PC-3 (cell line): ENCODE measurements at regions not wholly inside any gene's neighbourhood (a gene's known extent, or its start where the extent isn't known, plus 50 kb on each side); places are given as distances from the start of the nearest gene placed in this dataset.

Source experiments
- ATAC-seq: fragments of 200-7000 bp; cut with Tn5 transposase; 2 replicates; pipeline ENCODE4 v1.9.1; 2020; ENCODE audit warnings: mild to moderate bottlenecking, moderate library complexity
- BruUV-seq: library from RNA; stranded (reverse); fragments of 400-500 nt; replicated peaks from 2 replicates; lab custom pipeline; 2021; lab: Mats Ljungman, UMichigan
- CTCF ChIA-PET: fragments of 300-600 bp; sonication (Branson Sonifier 250); formaldehyde crosslinking; loops from one replicate; lab custom pipeline; 2022; ENCODE audit warnings: antibody characterized with exemption; lab: Charles Lee
- POLR2A ChIA-PET: fragments of 300-600 bp; sonication (Branson Sonifier 250); formaldehyde crosslinking; loops from one replicate; lab custom pipeline; 2022; ENCODE audit warnings: antibody characterized with exemption; ENCODE audit not compliant: unreplicated experiment; lab: Charles Lee
- DNase-seq: peaks from one replicate; pipeline ENCODE4 v3.0.0-alpha.2; 2015
- H2AFZ ChIP-seq: fragments of 300-600 bp; sonication (generic); 2 replicates; pipeline ENCODE4 v1.6.0; 2016; ENCODE audit warnings: antibody characterized with exemption, low read length
- H3F3A ChIP-seq: fragments of 300-600 bp; sonication (generic); one replicate; pipeline ENCODE4 v1.6.0; 2017; ENCODE audit warnings: antibody characterized with exemption, low read length, control low read depth, mild to moderate bottlenecking; ENCODE audit not compliant: unreplicated experiment
- H3K27ac ChIP-seq: fragments of 300-600 bp; sonication (generic); 2 replicates; pipeline ENCODE4 v1.5.1; 2016; ENCODE audit warnings: mild to moderate bottlenecking, low read length
- H3K27me3 ChIP-seq: fragments of 300-600 bp; sonication (generic); 2 replicates; pipeline ENCODE4 v1.6.1; 2016; ENCODE audit warnings: low read length, mixed read lengths
- H3K36me3 ChIP-seq: fragments of 300-600 bp; sonication (generic); 2 replicates; pipeline ENCODE4 v1.6.1; 2016; ENCODE audit warnings: low read depth, mixed run types, low read length, mixed read lengths
- H3K4me1 ChIP-seq: fragments of 300-600 bp; sonication (generic); 2 replicates; pipeline ENCODE4 v1.5.1; 2016; ENCODE audit warnings: low read length; ENCODE audit not compliant: insufficient read depth
- H3K4me2 ChIP-seq: fragments of 300-600 bp; sonication (generic); 2 replicates; pipeline ENCODE4 v1.6.0; 2016; ENCODE audit warnings: low read length
- H3K4me3 ChIP-seq: fragments of 300-600 bp; sonication (generic); 2 replicates; pipeline ENCODE4 v1.5.1; 2016; ENCODE audit warnings: mild to moderate bottlenecking, low read length, mixed read lengths
- H3K79me2 ChIP-seq: fragments of 300-600 bp; sonication (generic); 2 replicates; pipeline ENCODE4 v1.6.1; 2017; ENCODE audit warnings: low read length, mixed read lengths
- H3K9ac ChIP-seq: fragments of 300-600 bp; sonication (generic); 2 replicates; pipeline ENCODE4 v1.6.0; 2016; ENCODE audit warnings: mild to moderate bottlenecking, low read length
- H3K9me2 ChIP-seq: fragments of 300-600 bp; sonication (generic); replicated peaks from 2 replicates; pipeline ENCODE4 v1.6.1; 2016; ENCODE audit warnings: mixed run types, low read length, mixed read lengths
- H3K9me3 ChIP-seq: fragments of 300-600 bp; sonication (generic); 2 replicates; pipeline ENCODE4 v1.6.1; 2016; ENCODE audit warnings: low read length, mixed read lengths
- H4K20me1 ChIP-seq: fragments of 300-600 bp; sonication (generic); 2 replicates; pipeline ENCODE4 v1.6.1; 2016; ENCODE audit warnings: low read length, mixed read lengths
- EZH2 ChIP-seq: fragments of 300-600 bp; sonication (generic); IDR thresholded peaks from one replicate; pipeline ENCODE4 v1.6.1; 2017; ENCODE audit warnings: antibody characterized with exemption, mild to moderate bottlenecking, low read length; ENCODE audit not compliant: unreplicated experiment
- EZH2phosphoT487 ChIP-seq: fragments of 300-600 bp; sonication (generic); IDR thresholded peaks from 2 replicates; pipeline ENCODE4 v1.6.1; 2018; ENCODE audit warnings: mild to moderate bottlenecking, antibody characterized with exemption, low read length, borderline replicate concordance
- intact Hi-C: fragments of 100-400 bp; cut with micrococcal nuclease; formaldehyde crosslinking; loops from 2 replicates; pipeline ENCODE4 v1.9.0; 2023
- TF ChIP-seq, protein P1 (sequence below): fragments of 300-600 bp; sonication (generic); conservative IDR thresholded peaks from 2 replicates; pipeline ENCODE4 v1.5.1; 2017; ENCODE audit warnings: antibody characterized with exemption, low read depth, mild to moderate bottlenecking, low read length

- H4K20me1 ChIP-seq, result no peaks in the 10 kb centered on the region
- H3K36me3 ChIP-seq, result no peaks in the 10 kb centered on the region
- H3K27me3 ChIP-seq, result no peaks in the 10 kb centered on the region
- BruUV-seq, result no TSS peak
- H3K4me1 ChIP-seq, result peaks cover 12% of the 10 kb centered on the region
- no peaks in the 10 kb centered on the region for H3K9me2 ChIP-seq
- no peak overlapping the region for H2AFZ ChIP-seq
- no peaks in the 10 kb centered on the region for H3K79me2 ChIP-seq
- no peak overlapping the region for H3K4me2 ChIP-seq
- H3F3A ChIP-seq, result no peaks in the 10 kb centered on the region
- CTCF ChIA-PET, result no interaction called here
- TF ChIP-seq, protein P1, sequence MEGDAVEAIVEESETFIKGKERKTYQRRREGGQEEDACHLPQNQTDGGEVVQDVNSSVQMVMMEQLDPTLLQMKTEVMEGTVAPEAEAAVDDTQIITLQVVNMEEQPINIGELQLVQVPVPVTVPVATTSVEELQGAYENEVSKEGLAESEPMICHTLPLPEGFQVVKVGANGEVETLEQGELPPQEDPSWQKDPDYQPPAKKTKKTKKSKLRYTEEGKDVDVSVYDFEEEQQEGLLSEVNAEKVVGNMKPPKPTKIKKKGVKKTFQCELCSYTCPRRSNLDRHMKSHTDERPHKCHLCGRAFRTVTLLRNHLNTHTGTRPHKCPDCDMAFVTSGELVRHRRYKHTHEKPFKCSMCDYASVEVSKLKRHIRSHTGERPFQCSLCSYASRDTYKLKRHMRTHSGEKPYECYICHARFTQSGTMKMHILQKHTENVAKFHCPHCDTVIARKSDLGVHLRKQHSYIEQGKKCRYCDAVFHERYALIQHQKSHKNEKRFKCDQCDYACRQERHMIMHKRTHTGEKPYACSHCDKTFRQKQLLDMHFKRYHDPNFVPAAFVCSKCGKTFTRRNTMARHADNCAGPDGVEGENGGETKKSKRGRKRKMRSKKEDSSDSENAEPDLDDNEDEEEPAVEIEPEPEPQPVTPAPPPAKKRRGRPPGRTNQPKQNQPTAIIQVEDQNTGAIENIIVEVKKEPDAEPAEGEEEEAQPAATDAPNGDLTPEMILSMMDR, result no peak
- TF ChIP-seq EZH2, result no peak
- no peak for TF ChIP-seq EZH2phosphoT487
- no peak overlapping the region for H3K27ac ChIP-seq
- DNase-seq (no peak), ATAC-seq (no peak)
- H3K9ac ChIP-seq, result no peak overlapping the region
- no peak overlapping the region for H3K4me3 ChIP-seq
- intact Hi-C loops, result no loop called here
- POLR2A ChIA-PET, result no interaction called here
- H3K9me3 ChIP-seq, result no peaks in the 10 kb centered on the region
Measured at GRCh38 chr10:21157664-21158063, 260.6 kb upstream of the NEBL start.

GRCh38 chr10:21150166-21150565, 253.1 kb upstream of the NEBL start:
- ChIA-PET CTCF (no interaction called here), POLR2A (no interaction called here)
- Histone ChIP-seq H3K9ac (no peak overlapping the region), H3K27me3 (no peaks in the 10 kb centered on the region), H3K4me2 (no peak overlapping the region), H3K4me1 (no peaks in the 10 kb centered on the region), H3K9me2 (no peaks in the 10 kb centered on the region), H4K20me1 (no peaks in the 10 kb centered on the region), H3K36me3 (no peaks in the 10 kb centered on the region), H3F3A (no peaks in the 10 kb centered on the region), H3K79me2 (no peaks in the 10 kb centered on the region), H3K9me3 (no peaks in the 10 kb centered on the region), H3K27ac (no peak overlapping the region), H2AFZ (no peak overlapping the region), H3K4me3 (no peak overlapping the region)
- BruUV-seq, result no TSS peak
- DNase-seq, result no peak
- intact Hi-C loops, result no loop called here
- no peak for ATAC-seq
- TF ChIP-seq EZH2, result no peak
- no peak for TF ChIP-seq EZH2phosphoT487
- TF ChIP-seq, protein P1, result no peak

- Histone ChIP-seq H3F3A (no peaks in the 10 kb centered on the region), H3K27ac (no peak overlapping the region), H2AFZ (no peak overlapping the region), H3K9me3 (no peaks in the 10 kb centered on the region), H3K79me2 (no peaks in the 10 kb centered on the region), H3K36me3 (no peaks in the 10 kb centered on the region), H3K4me2 (no peak overlapping the region), H3K27me3 (no peaks in the 10 kb centered on the region), H3K9ac (no peak overlapping the region), H4K20me1 (no peaks in the 10 kb centered on the region), H3K4me1 (no peaks in the 10 kb centered on the region), H3K9me2 (no peaks in the 10 kb centered on the region), H3K4me3 (no peak overlapping the region)
- ChIA-PET POLR2A (no interaction called here), CTCF (no interaction called here)
- TF ChIP-seq EZH2 (no peak), EZH2phosphoT487 (no peak)
- TF ChIP-seq, protein P1, result no peak
- ATAC-seq (no peak), DNase-seq (no peak)
- BruUV-seq, result no TSS peak
- intact Hi-C loops, result no loop called here
Measured at GRCh38 chr10:21146436-21146789, 249.3 kb upstream of the NEBL start.
